Activated B cell treated with CpG ODN at 0.5 μM for 24 hours (primary cell): ENCODE measurements at regions not wholly inside any gene's neighbourhood (a gene's known extent, or its start where the extent isn't known, plus 50 kb on each side); places are given as distances from the start of the nearest gene placed in this dataset.

Source experiments
- ATAC-seq: fragments of 200-7000 bp; cut with Tn5 transposase; one replicate; pipeline ENCODE4 v1.10.0; 2021; ENCODE audit warnings: low read depth, mild to moderate bottlenecking, moderate library complexity
- CTCF ChIA-PET: fragments of 350-600 bp; sonication (Branson Sonifier 250); formaldehyde crosslinking; loops from one replicate; lab custom pipeline; 2021; ENCODE audit warnings: antibody characterized with exemption; lab: Charles Lee
- POLR2A ChIA-PET: fragments of 350-600 bp; sonication (Branson Sonifier 250); formaldehyde crosslinking; loops from one replicate; lab custom pipeline; 2021; ENCODE audit warnings: antibody characterized with exemption; lab: Charles Lee
- DNase-seq: peaks from one replicate; pipeline ENCODE4 v3.0.0; 2022
- H3K27ac Mint-ChIP-seq: one replicate; pipeline ENCODE4 v1.8.0; 2020; ENCODE audit warnings: mixed read lengths
- H3K27me3 Mint-ChIP-seq: one replicate; pipeline ENCODE4 v1.8.0; 2021; ENCODE audit warnings: mixed read lengths
- H3K36me3 Mint-ChIP-seq: one replicate; pipeline ENCODE4 v1.8.0; 2021; ENCODE audit warnings: low read depth, mixed read lengths
- H3K4me1 Mint-ChIP-seq: one replicate; pipeline ENCODE4 v1.8.0; 2021; ENCODE audit warnings: mixed read lengths
- H3K4me3 Mint-ChIP-seq: one replicate; pipeline ENCODE4 v1.8.0; 2020; ENCODE audit warnings: mild to moderate bottlenecking, mixed read lengths
- H3K9me3 Mint-ChIP-seq: one replicate; pipeline ENCODE4 v1.8.0; 2020; ENCODE audit warnings: mixed read lengths
- intact Hi-C: fragments of 100-400 bp; cut with micrococcal nuclease; formaldehyde crosslinking; loops from one replicate; pipeline ENCODE4 v1.15.1; 2024
- TF ChIP-seq, protein P1 (sequence below): fragments of 200-600 bp; IDR thresholded peaks from one replicate; pipeline ENCODE4 v1.8.0; 2022; ENCODE audit warnings: antibody characterized with exemption, mild to moderate bottlenecking

- intact Hi-C loops: no loop called here
- no peak for DNase-seq
- no peaks in the 10 kb centered on the region for H3K36me3 Mint-ChIP-seq
- no peak overlapping the region for H3K27ac Mint-ChIP-seq
- no peaks in the 10 kb centered on the region for H3K4me1 Mint-ChIP-seq
- H3K9me3 Mint-ChIP-seq: no peaks in the 10 kb centered on the region
- no peak for ATAC-seq
- peaks cover 2% of the 10 kb centered on the region for H3K27me3 Mint-ChIP-seq
- POLR2A ChIA-PET: no interaction called here
- CTCF ChIA-PET: no interaction called here
- TF ChIP-seq, protein P1, sequence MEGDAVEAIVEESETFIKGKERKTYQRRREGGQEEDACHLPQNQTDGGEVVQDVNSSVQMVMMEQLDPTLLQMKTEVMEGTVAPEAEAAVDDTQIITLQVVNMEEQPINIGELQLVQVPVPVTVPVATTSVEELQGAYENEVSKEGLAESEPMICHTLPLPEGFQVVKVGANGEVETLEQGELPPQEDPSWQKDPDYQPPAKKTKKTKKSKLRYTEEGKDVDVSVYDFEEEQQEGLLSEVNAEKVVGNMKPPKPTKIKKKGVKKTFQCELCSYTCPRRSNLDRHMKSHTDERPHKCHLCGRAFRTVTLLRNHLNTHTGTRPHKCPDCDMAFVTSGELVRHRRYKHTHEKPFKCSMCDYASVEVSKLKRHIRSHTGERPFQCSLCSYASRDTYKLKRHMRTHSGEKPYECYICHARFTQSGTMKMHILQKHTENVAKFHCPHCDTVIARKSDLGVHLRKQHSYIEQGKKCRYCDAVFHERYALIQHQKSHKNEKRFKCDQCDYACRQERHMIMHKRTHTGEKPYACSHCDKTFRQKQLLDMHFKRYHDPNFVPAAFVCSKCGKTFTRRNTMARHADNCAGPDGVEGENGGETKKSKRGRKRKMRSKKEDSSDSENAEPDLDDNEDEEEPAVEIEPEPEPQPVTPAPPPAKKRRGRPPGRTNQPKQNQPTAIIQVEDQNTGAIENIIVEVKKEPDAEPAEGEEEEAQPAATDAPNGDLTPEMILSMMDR: no peak
- no peak overlapping the region for H3K4me3 Mint-ChIP-seq
Measured at GRCh38 chr1:78715181-78715661, 65.6 kb downstream of the IFI44 start.

DNA sequence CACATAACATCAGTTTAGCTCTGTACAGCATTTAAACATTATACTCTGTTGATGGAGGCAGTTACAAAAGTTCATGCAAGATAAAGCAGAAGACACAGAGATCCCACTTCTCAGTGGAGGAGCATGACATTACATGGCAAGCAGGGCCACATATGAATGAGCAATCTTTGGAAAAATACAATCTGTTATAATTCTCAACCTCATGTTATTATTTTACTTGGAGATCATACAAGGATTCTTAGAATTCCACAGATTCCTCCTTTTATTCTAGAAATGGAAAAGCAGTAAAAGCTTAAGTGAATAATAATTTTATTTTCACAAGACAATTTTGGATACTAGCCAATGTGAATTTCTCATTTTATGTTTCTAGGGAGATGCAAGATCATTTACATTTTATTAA, 66.6 kb downstream of the IFI44 start:
- ATAC-seq (no peak), DNase-seq (no peak)
- no peaks in the 10 kb centered on the region for H3K4me1 Mint-ChIP-seq

DNA sequence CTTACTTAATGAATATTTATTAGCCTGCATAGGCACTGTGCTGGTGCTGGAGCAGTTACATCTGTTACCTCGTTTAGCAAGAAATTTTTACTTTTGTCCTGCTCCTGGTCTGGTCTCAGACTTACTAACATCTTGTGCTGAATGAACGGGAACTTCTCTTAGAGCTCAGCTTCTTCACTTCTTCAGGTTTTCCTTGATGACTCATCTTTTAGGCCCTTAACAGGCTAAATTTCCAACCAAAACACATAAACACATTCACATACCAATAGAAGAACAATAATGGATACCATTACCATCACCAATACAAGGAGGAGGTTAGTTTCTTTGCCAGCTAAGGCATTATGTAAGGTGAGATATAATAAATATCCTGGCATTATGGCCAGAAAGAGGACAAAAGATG, 68.9 kb downstream of the IFI44 start:
- peaks cover 2% of the 10 kb centered on the region for H3K27me3 Mint-ChIP-seq
- ChIA-PET POLR2A (no interaction called here), CTCF (no interaction called here)
- H3K27ac Mint-ChIP-seq: no peak overlapping the region
- DNase-seq: no peak
- intact Hi-C loops: no loop called here
- no peaks in the 10 kb centered on the region for H3K9me3 Mint-ChIP-seq
- H3K4me1 Mint-ChIP-seq: no peaks in the 10 kb centered on the region
- H3K4me3 Mint-ChIP-seq: no peak overlapping the region
- H3K36me3 Mint-ChIP-seq: no peaks in the 10 kb centered on the region
- no peak for ATAC-seq
- TF ChIP-seq, protein P1: no peak

More for the DNA sequence above, 66.6 kb downstream of the IFI44 start:
- ChIA-PET CTCF (no interaction called here), POLR2A (no interaction called here)
- Mint-ChIP-seq H3K27ac (no peak overlapping the region), H3K4me3 (no peak overlapping the region), H3K27me3 (peaks cover 2% of the 10 kb centered on the region), H3K36me3 (no peaks in the 10 kb centered on the region), H3K9me3 (no peaks in the 10 kb centered on the region)
- intact Hi-C loops: no loop called here
- TF ChIP-seq, protein P1: no peak

- TF ChIP-seq, protein P1: no peak
- Mint-ChIP-seq H3K4me1 (no peaks in the 10 kb centered on the region), H3K9me3 (no peaks in the 10 kb centered on the region), H3K27ac (no peak overlapping the region), H3K27me3 (peaks cover 2% of the 10 kb centered on the region), H3K36me3 (no peaks in the 10 kb centered on the region), H3K4me3 (no peak overlapping the region)
- ATAC-seq (no peak), DNase-seq (no peak)
- CTCF ChIA-PET: no interaction called here
- POLR2A ChIA-PET: no interaction called here
- intact Hi-C loops: no loop called here
Measured at GRCh38 chr1:78721136-78721535, 71.5 kb downstream of the IFI44 start.

- Mint-ChIP-seq H3K36me3 (no peaks in the 10 kb centered on the region), H3K9me3 (no peaks in the 10 kb centered on the region), H3K4me3 (no peak overlapping the region), H3K27ac (no peak overlapping the region), H3K27me3 (peaks cover 2% of the 10 kb centered on the region), H3K4me1 (no peaks in the 10 kb centered on the region)
- ChIA-PET CTCF (no interaction called here), POLR2A (no interaction called here)
- no peak for ATAC-seq
- no peak for DNase-seq
- intact Hi-C loops: no loop called here
- TF ChIP-seq, protein P1: no peak
Measured at GRCh38 chr1:78722105-78722504, 72.5 kb downstream of the IFI44 start.
